HG02970 (cell line): ENCODE measurements at regions not wholly inside any gene's neighbourhood (a gene's known extent, or its start where the extent isn't known, plus 50 kb on each side); places are given as distances from the start of the nearest gene placed in this dataset.

Experiments used
- ATAC-seq: cut with Tn5 transposase; IDR thresholded peaks from one replicate; pipeline ENCODE4 v1.9.1; 2021; ENCODE audit warnings: mild to moderate bottlenecking, moderate library complexity, moderate number of reproducible peaks; ENCODE audit not compliant: unreplicated experiment, low FRiP score

GRCh38 chr4:67126570-67126969 is 418.7 kb downstream of the CENPC start:
- no peak for ATAC-seq

GRCh38 chr4:67125636-67126514 is 419.4 kb downstream of the CENPC start:
- ATAC-seq = no peak

GRCh38 chr4:67124716-67125115 is 420.6 kb downstream of the CENPC start:
- ATAC-seq = no peak

DNA sequence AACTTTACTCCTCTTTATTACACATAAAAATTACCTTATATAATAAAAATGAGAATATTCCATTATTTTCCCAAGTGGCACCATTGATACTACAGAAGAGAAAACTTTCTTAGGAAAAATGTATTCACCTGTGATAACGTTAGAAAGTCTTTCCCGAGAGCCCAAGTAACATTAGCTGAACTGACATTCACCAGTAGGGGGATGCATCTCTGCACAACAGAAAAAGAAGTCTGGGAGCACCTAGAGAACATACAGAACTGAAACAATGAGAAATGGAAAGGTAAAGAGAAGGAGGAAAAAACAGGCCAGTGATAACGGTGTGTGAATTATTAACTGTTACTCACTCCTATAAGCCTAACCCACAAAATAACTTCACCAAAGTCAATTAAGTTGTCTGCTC is 423.3 kb downstream of the CENPC start:
- no peak for ATAC-seq

DNA sequence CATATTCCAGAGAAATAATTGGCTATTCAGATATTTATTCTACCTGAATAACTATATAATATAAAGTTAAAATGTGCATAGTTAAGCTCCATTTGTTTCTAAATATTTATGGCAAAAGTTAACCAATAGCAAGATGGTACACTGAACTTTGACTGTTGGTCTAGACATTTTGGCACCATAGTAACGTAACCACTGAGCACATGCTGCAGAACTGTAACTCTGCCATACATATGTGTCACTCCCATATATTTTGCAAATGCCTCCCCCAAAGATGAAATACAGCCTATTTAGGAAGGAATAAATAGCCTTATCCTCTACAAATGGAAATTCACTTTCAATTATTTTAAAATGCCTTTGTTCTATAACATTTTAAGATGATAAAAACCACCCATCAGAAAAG is 424.9 kb downstream of the CENPC start:
- no peak for ATAC-seq

GRCh38 chr4:67109276-67109675 is 436.0 kb downstream of the CENPC start:
- no peak for ATAC-seq

DNA sequence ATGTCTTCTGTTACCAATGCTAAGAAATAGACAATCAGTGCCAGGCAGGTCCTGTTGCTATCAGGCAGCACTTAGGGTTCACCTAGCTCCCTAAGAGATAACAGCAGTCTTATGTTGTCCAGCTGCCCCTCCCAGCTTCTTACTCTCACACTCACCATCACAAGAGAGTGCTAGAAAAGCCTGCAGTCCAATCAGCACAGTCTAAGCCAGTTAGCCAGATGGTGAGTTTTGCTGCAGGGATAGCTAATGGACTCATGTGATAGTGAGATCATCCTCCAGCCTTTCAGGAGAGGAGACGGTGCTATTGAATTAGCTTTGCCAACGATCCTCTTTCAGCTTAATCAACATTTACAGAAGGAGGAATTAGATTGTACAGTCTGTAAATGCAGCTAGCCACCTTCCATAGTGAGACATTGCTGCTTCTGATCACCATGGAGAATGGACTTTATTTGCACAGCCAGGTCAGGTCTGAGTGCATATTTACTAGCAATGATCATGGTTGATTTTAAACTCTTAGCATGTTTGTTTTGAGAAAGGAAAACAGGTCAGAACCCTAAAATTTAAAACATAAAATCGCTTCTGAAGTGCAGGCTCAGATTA is 438.3 kb downstream of the CENPC start:
- no peak for ATAC-seq

DNA sequence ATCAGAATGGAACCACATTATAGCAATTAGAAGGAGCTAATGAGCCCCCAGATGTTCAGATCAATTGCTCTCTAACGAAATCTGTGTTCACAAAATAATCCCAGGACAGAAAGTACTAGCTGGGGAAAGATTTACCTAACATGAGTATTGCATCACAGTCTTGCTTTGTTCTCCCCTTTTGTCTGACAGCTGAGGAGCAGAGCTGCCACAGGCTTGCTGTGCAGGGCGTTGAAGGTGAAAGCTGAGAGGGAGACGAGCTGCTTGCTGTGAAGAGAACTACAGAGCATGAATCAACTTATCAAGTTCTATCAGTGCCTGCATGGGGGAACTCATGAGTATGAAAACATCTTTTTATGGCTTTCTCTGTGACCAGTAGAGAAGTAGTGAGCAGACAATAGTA is 441.2 kb downstream of the CENPC start:
- ATAC-seq = no peak

GRCh38 chr4:67103001-67103747 is 442.1 kb downstream of the CENPC start:
- no peak for ATAC-seq

GRCh38 chr4:67101612-67102011 is 443.7 kb downstream of the CENPC start:
- ATAC-seq = no peak

DNA sequence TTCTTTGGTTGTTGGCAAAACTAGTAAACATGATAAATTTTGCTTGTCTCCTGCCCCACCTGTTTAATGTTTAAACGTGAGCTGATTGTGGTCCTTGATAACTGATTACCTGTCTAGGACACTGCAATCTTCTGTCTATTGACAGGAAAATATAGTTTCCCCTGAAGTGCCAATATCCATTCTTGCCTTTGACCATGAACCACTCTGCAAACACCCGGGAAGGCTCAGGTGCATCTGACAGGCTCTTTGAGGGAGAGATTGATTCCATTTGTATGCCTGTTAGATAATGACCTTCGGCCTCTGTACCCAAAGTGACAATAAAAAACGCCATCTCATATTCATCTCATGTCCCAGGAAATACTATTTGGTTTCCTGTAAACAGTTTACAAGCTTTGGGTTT is 453.0 kb downstream of the CENPC start:
- no peak for ATAC-seq

DNA sequence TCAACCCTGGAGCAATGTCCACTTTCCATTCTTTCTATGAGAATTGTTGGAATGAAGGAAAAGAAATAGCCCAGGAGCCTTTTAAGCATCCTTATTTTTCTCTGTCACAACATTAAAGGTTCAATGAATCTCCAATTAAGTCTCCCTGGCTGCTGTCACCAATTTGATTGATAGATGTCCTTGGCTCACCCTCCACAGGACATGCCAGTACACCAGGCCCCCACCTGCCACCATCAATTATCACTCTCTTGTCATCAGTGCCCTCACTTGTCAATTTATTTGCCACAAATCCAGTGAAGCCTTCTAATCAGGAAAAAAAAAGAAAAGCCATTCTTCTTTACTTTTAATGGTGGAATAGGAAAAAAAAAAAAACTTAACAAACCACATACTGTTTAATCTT is 453.6 kb downstream of the CENPC start:
- no peak for ATAC-seq

- peak; percentile 75 for ATAC-seq
These were observed 457.4 kb downstream of the CENPC start for GRCh38 chr4:67087897-67088296.

DNA sequence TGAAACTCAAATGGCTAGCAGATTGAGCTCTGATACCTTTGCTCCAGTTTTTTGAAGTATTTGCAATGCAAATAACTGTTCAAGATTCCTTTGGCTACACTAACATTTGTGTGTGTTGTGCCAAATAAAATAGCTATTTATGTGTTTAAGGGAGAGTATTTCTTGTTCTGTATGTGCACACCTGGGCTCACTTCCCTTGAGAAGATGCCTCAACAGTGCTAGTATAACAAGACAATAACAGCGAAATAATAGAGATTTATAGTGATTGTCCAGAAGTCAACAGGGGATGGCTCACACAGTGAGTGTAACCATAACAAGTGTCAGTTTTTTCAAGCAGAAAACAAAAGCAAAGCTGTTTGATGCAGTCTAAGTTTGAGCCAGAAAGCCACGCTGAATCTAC is 460.5 kb downstream of the CENPC start:
- ATAC-seq = no peak

DNA sequence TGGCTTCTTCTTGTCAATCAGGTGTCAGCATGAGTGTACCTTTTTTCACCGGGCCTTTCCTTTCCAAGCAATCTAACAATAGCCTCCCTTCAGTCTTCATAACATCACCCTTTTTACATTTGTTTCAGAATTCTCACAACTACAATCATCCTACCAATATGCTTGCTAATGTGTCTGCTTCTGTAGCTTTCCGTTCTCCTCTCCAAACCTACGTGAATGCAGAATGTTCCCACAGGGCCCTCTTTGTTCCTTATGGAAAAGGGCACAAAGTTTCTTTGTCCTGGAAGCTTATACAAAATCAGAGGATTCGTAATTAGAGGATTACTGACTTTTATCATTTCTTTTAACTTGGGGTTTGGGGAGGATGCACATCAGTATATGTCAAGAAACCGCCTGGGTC is 461.8 kb downstream of the CENPC start:
- ATAC-seq = no peak

DNA sequence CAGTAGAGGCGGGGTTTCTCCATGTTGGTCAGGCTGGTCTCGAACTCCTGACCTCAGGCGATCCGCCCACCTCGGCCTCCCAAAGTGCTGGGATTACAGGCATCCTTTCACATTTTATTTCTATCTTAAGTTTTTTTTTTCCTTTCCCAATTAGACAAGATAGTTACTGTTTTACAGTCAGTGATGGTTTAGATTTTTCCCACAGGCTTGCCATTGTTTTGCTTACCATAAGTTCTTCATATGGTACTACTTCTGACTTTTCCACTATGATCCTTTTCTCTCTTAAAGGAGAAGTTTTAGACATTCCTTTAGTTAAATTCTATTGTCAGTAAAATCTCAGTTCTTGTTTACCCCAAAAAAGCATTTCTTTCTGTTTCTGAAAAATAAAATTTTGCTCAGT is 462.6 kb downstream of the CENPC start:
- ATAC-seq = no peak

DNA sequence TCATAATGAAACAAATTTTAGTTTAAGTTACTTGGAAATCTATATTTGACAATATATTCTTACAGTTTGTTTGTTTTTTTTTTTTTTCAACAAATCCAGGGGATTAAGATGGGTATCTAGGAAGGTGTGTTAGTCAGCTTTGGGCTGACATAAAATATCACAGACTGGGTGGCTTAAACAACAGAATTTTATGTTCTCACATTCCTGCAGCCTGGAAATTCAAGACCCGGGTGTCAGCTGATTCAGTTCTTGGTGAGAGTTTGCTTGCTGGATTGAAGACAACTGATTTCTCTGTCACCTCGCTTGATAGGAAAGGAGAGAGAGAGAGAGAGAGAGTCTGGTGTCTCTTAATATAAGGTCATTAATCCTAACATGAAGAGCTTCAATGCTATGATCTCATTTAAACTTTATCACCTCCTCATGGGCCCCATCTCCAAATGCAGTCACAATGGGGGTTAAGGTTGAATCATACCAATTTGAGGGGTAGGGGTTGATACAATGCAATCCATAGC is 465.2 kb downstream of the CENPC start:
- no peak for ATAC-seq

- ATAC-seq = no peak
These were observed 473.7 kb downstream of the CENPC start for GRCh38 chr4:67071641-67072040.

DNA sequence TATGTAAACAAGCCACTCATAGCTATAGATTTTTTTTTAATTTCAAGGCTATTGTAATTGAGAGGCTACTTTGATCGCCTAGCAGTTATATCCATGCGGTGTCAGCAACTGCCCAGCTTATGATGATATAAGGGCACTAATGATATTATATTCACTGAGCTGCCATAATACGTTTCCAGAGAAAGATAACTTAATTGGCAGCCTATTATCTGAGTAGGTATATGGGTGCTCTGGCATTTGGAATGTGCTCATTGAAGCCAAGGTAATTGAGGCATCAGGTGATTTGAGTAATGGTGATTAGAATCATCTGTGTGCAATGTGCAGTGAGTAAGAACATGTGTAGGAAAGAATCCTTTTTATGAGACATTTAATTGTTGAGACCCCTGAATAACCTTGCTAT is 490.0 kb downstream of the CENPC start:
- ATAC-seq = no peak

- no peak for ATAC-seq
These were observed 490.4 kb downstream of the CENPC start for GRCh38 chr4:67054896-67055295.
